MM.1S (cell line): ENCODE measurements at regions not wholly inside any gene's neighbourhood (a gene's known extent, or its start where the extent isn't known, plus 50 kb on each side); places are given as distances from the start of the nearest gene placed in this dataset.

Experiments used
- DNase-seq: peaks from one replicate; pipeline ENCODE4 v3.0.0-alpha.2; 2015
- H2AFZ ChIP-seq: fragments of 300-600 bp; sonication (generic); 2 replicates; pipeline ENCODE4 v1.6.0; 2016; ENCODE audit warnings: antibody characterized with exemption, low read length
- H3F3A ChIP-seq: fragments of 300-600 bp; sonication (generic); 2 replicates; pipeline ENCODE4 v1.6.1; 2016; ENCODE audit warnings: mild to moderate bottlenecking, antibody characterized with exemption, low read length, moderate library complexity, mixed read lengths; ENCODE audit not compliant: insufficient read depth
- H3K27ac ChIP-seq: fragments of 300-600 bp; sonication (generic); 2 replicates; pipeline ENCODE4 v1.5.1; 2016; ENCODE audit warnings: mild to moderate bottlenecking, low read length
- H3K27me3 ChIP-seq: fragments of 300-600 bp; sonication (generic); replicated peaks from 2 replicates; pipeline ENCODE4 v1.6.0; 2016; ENCODE audit warnings: low read length; ENCODE audit not compliant: insufficient read depth
- H3K36me3 ChIP-seq: fragments of 300-600 bp; sonication (generic); replicated peaks from 2 replicates; pipeline ENCODE4 v1.6.1; 2016; ENCODE audit warnings: mild to moderate bottlenecking, low read length, mixed read lengths; ENCODE audit not compliant: insufficient read depth
- H3K4me1 ChIP-seq: fragments of 300-600 bp; sonication (generic); 2 replicates; pipeline ENCODE4 v1.6.1; 2016; ENCODE audit warnings: low read length, mixed read lengths
- H3K4me2 ChIP-seq: fragments of 300-600 bp; sonication (generic); 2 replicates; pipeline ENCODE4 v1.6.0; 2016; ENCODE audit warnings: low read depth, low read length
- H3K4me3 ChIP-seq: fragments of 300-600 bp; sonication (generic); 2 replicates; pipeline ENCODE4 v1.5.1; 2016; ENCODE audit warnings: low read length, mixed read lengths
- H3K79me2 ChIP-seq: fragments of 300-600 bp; sonication (generic); 2 replicates; pipeline ENCODE4 v1.6.1; 2016; ENCODE audit warnings: mixed run types, low read length, mixed read lengths
- H3K9ac ChIP-seq: fragments of 300-600 bp; sonication (generic); 2 replicates; pipeline ENCODE4 v1.6.1; 2016; ENCODE audit warnings: low read length, mixed read lengths
- H3K9me2 ChIP-seq: fragments of 300-600 bp; sonication (generic); replicated peaks from 2 replicates; pipeline ENCODE4 v1.6.1; 2016; ENCODE audit warnings: mild to moderate bottlenecking, low read length, mixed read lengths; ENCODE audit not compliant: insufficient read depth
- H3K9me3 ChIP-seq: fragments of 300-600 bp; sonication (generic); replicated peaks from 2 replicates; pipeline ENCODE4 v1.6.1; 2016; ENCODE audit warnings: mild to moderate bottlenecking, low read length, mixed read lengths; ENCODE audit not compliant: insufficient read depth
- H4K20me1 ChIP-seq: fragments of 300-600 bp; sonication (generic); 2 replicates; pipeline ENCODE4 v1.6.1; 2016; ENCODE audit warnings: mild to moderate bottlenecking, low read length, moderate library complexity, mixed read lengths; ENCODE audit not compliant: insufficient read depth
- EZH2 ChIP-seq: fragments of 300-600 bp; sonication (generic); optimal IDR thresholded peaks from 2 replicates; pipeline ENCODE3; 2017; ENCODE audit warnings: low read depth, mild to moderate bottlenecking, antibody characterized with exemption, low read length, mixed read lengths
- EZH2phosphoT487 ChIP-seq: fragments of 300-600 bp; sonication (generic); IDR thresholded peaks from 2 replicates; pipeline ENCODE4 v1.6.1; 2018; ENCODE audit warnings: antibody characterized with exemption, low read length
- TF ChIP-seq, protein P1 (sequence below): fragments of 300-600 bp; sonication (generic); IDR thresholded peaks from 2 replicates; pipeline ENCODE4 v1.5.1; 2016; ENCODE audit warnings: antibody characterized with exemption, low read length, mixed read lengths

DNA sequence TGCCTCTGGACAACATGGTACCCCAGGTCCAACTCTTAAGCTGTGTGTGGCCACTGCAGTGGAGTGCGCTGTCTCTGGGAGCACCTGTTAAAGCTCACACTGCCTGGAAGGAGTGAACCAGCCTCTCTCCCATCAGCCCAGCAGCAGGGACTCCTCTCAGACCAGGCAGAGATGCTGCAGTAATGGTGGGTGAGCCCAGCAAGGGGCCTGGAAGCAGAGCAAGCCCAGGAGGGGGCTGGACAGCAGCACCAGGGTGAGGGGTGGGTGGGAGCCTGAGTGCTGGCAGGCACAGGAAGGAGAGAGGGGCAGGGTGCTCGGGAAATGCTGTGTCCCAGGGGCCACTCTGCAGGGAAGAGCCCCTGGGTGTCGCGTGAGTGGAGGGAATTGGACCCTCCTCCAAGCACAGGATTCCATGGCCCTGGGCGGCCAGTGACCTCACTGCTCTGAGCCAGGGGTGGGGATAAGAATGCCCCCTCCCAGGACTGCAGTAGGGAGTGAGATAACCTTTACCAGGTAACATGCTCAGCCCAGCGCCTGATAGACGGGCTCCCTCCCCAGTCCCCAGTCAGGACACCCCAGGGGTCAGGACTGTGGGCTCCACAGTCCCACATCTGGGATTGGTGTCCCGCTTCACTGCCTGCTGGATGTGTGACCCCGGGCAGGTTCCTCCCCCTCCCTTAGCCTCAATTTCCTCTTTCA lies 313.1 kb downstream of the MATN1 start:
- Histone ChIP-seq H3K27me3 (peaks cover 83% of the 10 kb centered on the region), H3K79me2 (no peaks in the 10 kb centered on the region), H3F3A (no peaks in the 10 kb centered on the region), H4K20me1 (no peaks in the 10 kb centered on the region), H3K4me3 (no peak overlapping the region), H3K27ac (no peak overlapping the region), H3K9ac (no peak overlapping the region), H3K9me3 (no peaks in the 10 kb centered on the region), H3K4me2 (no peak overlapping the region), H3K36me3 (no peaks in the 10 kb centered on the region), H2AFZ (no peak overlapping the region), H3K4me1 (no peaks in the 10 kb centered on the region), H3K9me2 (no peaks in the 10 kb centered on the region)
- TF ChIP-seq, protein P1, sequence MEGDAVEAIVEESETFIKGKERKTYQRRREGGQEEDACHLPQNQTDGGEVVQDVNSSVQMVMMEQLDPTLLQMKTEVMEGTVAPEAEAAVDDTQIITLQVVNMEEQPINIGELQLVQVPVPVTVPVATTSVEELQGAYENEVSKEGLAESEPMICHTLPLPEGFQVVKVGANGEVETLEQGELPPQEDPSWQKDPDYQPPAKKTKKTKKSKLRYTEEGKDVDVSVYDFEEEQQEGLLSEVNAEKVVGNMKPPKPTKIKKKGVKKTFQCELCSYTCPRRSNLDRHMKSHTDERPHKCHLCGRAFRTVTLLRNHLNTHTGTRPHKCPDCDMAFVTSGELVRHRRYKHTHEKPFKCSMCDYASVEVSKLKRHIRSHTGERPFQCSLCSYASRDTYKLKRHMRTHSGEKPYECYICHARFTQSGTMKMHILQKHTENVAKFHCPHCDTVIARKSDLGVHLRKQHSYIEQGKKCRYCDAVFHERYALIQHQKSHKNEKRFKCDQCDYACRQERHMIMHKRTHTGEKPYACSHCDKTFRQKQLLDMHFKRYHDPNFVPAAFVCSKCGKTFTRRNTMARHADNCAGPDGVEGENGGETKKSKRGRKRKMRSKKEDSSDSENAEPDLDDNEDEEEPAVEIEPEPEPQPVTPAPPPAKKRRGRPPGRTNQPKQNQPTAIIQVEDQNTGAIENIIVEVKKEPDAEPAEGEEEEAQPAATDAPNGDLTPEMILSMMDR: no peak
- TF ChIP-seq EZH2phosphoT487: no peak
- no peak for TF ChIP-seq EZH2
- DNase-seq: no peak

GRCh38 chr1:30409476-30410152 lies 313.8 kb downstream of the MATN1 start:
- H3K9ac ChIP-seq: no peak overlapping the region
- TF ChIP-seq, protein P1: no peak
- no peaks in the 10 kb centered on the region for H3K9me3 ChIP-seq
- no peaks in the 10 kb centered on the region for H3K79me2 ChIP-seq
- H4K20me1 ChIP-seq: no peaks in the 10 kb centered on the region
- no peaks in the 10 kb centered on the region for H3K4me1 ChIP-seq
- H3K4me2 ChIP-seq: no peak overlapping the region
- H3K27me3 ChIP-seq: peaks cover 83% of the 10 kb centered on the region
- no peak overlapping the region for H3K4me3 ChIP-seq
- DNase-seq: no peak
- no peaks in the 10 kb centered on the region for H3K36me3 ChIP-seq
- no peaks in the 10 kb centered on the region for H3K9me2 ChIP-seq
- H3F3A ChIP-seq: no peaks in the 10 kb centered on the region
- no peak overlapping the region for H3K27ac ChIP-seq
- H2AFZ ChIP-seq: no peak overlapping the region

DNA sequence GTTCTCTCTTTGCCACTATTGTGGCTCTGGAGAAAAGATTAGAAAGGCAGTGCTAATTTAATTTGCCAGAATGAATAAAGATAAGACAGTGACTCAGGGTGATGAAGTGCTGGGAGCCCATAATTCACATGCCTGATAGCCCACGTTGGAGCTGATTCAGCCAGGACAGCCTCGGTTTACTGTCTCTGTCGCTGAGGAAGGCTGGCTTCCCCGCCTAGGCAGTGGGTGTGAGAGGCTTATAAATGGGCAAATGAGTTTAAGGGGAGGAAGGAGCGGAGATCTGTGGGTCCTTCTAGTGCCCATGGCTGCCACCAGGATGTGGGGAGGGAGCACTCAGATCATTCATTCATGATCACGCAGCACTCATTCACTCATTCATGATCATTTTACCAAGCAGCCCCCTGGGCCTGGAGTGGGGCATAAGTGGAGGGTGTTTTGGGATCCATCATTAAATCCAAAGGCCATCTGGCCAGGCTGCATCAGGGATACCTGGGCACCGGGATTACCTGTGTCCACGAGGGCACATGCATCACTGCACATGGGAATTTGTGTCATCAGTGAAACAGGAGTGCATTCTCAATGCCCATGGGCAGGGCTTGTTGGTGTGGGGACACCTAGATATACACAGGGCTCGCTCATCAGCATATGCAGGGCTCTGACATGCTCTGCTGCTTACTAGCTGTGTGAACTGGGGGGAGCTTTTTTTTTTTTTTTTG lies 315.4 kb downstream of the MATN1 start:
- no peaks in the 10 kb centered on the region for H4K20me1 ChIP-seq
- peaks cover 84% of the 10 kb centered on the region for H3K27me3 ChIP-seq
- H3K4me1 ChIP-seq: no peaks in the 10 kb centered on the region
- no peaks in the 10 kb centered on the region for H3K79me2 ChIP-seq
- no peak overlapping the region for H3K27ac ChIP-seq
- DNase-seq: no peak
- no peaks in the 10 kb centered on the region for H3K9me2 ChIP-seq
- TF ChIP-seq EZH2 (no peak), EZH2phosphoT487 (no peak)
- TF ChIP-seq, protein P1: no peak; the same call in 1 of the 2 replicates
- no peak overlapping the region for H2AFZ ChIP-seq
- H3K36me3 ChIP-seq: no peaks in the 10 kb centered on the region
- H3K4me2 ChIP-seq: no peak overlapping the region
- no peaks in the 10 kb centered on the region for H3K9me3 ChIP-seq
- no peaks in the 10 kb centered on the region for H3F3A ChIP-seq
- no peak overlapping the region for H3K4me3 ChIP-seq
- no peak overlapping the region for H3K9ac ChIP-seq
